ENCODE measurements at regions not wholly inside any gene's neighbourhood (a gene's known extent, or its start where the extent isn't known, plus 50 kb on each side); places are given as distances from the start of the nearest gene placed in this dataset.

- TF ChIP-seq POLR2AphosphoS5 (IDR thresholded peaks at IDR 0.05; ENCODE audit: low read depth, low read length) (no peak), CTCF (IDR thresholded peaks at IDR 0.05) (no peak), TCF7L2 (IDR thresholded peaks at IDR 0.05; ENCODE audit: low read depth, low read length) (no peak)
- TF ChIP-seq, protein P1, sequence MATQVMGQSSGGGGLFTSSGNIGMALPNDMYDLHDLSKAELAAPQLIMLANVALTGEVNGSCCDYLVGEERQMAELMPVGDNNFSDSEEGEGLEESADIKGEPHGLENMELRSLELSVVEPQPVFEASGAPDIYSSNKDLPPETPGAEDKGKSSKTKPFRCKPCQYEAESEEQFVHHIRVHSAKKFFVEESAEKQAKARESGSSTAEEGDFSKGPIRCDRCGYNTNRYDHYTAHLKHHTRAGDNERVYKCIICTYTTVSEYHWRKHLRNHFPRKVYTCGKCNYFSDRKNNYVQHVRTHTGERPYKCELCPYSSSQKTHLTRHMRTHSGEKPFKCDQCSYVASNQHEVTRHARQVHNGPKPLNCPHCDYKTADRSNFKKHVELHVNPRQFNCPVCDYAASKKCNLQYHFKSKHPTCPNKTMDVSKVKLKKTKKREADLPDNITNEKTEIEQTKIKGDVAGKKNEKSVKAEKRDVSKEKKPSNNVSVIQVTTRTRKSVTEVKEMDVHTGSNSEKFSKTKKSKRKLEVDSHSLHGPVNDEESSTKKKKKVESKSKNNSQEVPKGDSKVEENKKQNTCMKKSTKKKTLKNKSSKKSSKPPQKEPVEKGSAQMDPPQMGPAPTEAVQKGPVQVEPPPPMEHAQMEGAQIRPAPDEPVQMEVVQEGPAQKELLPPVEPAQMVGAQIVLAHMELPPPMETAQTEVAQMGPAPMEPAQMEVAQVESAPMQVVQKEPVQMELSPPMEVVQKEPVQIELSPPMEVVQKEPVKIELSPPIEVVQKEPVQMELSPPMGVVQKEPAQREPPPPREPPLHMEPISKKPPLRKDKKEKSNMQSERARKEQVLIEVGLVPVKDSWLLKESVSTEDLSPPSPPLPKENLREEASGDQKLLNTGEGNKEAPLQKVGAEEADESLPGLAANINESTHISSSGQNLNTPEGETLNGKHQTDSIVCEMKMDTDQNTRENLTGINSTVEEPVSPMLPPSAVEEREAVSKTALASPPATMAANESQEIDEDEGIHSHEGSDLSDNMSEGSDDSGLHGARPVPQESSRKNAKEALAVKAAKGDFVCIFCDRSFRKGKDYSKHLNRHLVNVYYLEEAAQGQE (IDR thresholded peaks at IDR 0.05; ENCODE audit: insufficient read depth in 1 of 2, low read depth in 2 of 2, low read length in 1 of 2): no peak
These were observed 95.2 kb upstream of the PLCL2 start for GRCh38 chr3:16789344-16790120.

All from Panc1 (cell line).